ENCODE measurements at regions not wholly inside any gene's neighbourhood (a gene's known extent, or its start where the extent isn't known, plus 50 kb on each side); places are given as distances from the start of the nearest gene placed in this dataset.

DNA sequence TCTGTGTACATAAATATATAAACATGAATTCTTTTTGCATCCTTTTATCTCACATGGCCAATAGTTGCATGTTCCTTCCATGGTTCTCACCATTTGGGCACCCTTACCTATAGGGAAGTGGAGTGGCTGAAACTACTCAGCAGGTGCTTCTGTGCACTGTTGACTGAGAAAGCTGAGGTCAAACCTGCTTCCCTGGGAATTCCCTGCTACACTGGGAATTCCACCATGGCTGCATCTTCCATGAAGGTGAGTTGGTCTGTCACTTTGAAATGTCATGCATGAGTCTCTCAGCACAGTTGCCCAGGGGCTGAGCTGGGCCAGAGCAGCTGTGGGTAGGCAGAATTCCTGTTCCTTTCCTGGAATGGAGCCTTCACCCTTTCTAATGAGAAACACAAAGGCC lies 193.8 kb upstream of the PRSS16 start:
- DNase-seq = no peak

DNA sequence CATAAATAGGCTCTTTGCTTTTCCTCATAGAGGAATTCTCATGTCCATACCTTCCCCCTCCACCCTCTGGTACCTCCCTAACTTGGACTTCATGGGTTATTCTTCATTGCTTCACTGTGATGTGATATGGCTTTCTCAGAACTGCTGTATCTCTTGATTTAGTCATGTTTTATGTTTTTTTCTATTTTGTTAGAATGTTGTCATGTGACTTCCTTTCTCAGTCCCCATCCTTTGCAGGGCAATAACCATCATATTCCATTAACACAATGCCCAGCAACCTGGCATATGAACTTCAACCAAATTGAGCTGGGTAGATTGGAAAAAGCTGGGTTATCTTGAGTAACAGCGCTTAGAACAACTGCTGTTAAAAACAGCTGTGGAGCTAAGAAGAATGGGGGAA lies 190.9 kb upstream of the PRSS16 start:
- no peak for DNase-seq

DNA sequence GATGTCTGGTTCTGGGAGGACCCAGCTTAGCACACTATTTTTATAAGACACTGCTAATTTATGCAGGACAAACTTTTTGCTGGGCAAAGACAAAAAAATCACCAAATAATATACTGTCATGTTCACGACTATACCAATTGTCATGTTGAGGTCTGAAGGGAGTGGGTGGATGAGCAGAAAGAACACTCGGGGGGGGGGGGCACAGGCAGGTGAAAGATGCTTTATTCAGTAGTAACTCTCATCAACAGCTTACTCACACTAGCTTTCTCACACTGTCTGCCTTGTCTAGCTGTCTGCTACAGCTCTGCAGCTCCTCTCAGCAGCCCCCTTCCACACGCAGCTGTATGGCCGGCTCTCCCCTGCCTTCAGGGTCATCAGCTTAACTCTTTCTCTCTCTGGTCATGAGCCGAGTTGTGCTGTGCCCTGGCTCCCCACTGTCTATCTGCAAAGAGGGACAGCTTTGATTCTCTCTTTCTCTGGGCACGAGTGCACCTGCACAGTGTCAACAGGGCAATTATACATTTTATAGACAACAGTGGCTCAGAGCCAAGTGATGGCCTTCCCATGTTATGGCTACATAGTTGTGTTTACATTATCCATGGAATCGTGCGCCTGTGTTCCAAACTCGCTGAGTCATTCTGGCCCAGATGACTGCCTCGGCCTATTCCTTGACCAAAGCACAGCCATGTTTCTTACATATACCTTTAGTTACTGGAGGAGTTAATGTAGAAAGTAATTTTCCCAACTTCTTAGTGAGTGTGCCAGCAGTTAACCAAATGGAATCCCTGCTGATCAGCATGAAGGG lies 187.7 kb upstream of the PRSS16 start:
- no peak for DNase-seq

DNA sequence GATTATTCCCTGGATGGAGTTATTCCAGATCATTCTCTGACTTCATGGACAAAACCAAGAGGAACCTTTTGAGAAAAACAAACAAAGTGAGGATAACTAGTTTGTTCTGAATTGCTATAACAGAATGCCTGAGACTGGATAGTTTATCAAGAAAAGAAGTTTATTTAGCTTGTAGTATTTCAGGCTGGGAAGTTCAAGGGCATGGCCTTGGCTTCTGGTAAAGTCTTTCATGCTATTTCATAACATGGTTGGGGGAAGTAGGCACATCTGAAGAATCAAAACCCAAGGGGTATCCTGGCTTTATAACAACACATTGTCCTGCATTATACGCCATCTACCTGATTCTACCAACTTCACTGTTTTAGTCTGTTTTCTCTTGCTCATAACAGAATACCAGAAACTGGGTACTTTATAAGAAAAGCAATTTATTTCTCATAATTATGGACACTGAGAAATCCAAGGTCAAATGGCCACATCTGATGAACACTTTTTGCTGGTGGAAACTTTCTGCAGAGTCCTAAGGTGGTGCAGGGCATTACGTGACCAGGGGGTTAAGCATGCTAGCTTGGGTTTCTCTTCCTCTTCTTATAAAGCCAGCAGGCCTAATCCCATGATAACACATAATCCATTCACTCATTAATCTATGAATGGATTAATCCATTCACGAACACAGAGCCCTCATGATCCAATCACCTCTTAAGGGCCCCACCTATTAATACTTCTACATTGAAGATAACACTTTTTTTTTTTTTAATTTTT lies 186.1 kb upstream of the PRSS16 start:
- peak; percentile 89 for DNase-seq

GRCh38 chr6:27062755-27063154 lies 184.7 kb upstream of the PRSS16 start:
- no peak for DNase-seq

DNA sequence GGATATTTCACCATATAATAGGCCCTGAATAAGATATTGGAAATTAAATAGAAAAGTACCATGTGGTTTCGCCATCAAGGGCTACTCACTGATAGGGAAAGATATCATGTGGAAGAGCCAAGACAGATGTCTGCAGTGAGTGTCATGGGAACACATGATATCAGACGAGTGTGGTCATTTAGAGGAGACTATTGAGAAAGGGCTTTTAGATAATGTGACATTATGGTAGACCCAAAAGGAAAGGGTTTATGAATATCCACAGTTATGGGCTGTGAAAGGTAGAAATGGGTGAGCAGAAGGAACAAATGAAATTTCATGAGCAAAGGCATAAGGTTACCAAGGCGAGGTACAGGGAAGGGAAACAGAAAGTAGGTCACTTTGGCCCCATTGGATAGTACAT lies 182.3 kb upstream of the PRSS16 start:
- DNase-seq = no peak

GRCh38 chr6:27066381-27066780 lies 181.1 kb upstream of the PRSS16 start:
- DNase-seq = no peak

DNA sequence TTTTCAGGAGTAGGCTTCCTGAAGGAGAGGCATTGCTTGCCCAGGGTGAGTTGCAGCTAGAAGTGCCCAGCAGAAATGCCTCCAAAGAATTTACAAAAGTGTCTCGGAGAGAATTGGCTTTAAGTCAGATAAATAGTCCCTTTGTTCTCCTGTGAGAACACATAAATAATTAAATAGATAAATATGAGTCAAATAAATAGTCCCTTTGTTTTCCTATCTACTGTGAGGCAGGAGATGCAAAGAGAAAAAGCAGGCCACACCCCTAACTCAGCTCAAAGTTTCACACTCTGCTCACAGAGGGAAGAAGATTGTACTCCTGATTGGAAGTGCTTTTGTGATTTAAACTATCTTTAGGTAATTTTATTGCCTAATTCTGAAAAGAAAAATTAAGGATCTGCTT lies 180.7 kb upstream of the PRSS16 start:
- no peak for DNase-seq

DNA sequence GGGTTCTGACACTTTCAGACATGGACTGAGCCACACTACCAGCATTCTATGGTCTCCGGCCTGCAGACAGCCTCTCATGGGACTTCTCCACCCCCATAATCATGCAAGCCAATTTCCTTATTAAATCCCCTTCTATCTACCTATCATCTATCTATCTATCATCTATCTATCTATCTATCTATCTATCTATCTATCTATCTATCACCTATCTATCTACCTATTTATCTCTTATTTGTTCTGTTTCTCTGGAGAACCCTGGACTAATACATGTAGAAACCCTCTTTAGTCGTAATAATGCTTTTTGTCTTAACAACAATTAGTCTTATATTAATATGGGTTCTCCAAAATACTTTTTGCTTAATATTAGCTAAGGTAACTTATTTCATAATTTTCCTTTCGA lies 174.1 kb upstream of the PRSS16 start:
- DNase-seq = no peak

DNA sequence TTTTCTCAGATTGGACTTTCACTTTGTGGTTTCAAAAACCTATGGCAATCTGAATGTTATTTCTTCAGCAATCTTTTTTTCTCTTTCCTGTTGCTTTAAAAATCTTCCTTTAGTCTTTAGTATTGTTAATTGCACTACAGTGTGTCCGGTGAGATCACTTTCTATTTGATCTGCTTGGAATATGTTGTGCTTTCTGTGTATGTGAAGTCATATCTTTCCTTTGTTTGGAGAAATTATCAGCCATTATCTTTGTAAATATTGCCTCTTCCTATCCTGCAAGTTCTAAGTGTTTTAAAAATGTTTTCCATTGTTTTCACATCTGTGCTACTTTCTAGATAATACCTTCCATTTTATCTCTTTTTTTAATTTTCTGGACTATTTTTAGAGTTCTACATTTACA lies 171.4 kb upstream of the PRSS16 start:
- no peak for DNase-seq

- peak; percentile 84 for DNase-seq
Observed at GRCh38 chr6:27078734-27079357, 168.7 kb upstream of the PRSS16 start.

- DNase-seq = no peak
Observed at GRCh38 chr6:27081188-27081587, 166.3 kb upstream of the PRSS16 start.

- DNase-seq = no peak
Observed at GRCh38 chr6:27081931-27082330, 165.6 kb upstream of the PRSS16 start.

GRCh38 chr6:27088068-27088467 lies 159.4 kb upstream of the PRSS16 start:
- DNase-seq = no peak

DNA sequence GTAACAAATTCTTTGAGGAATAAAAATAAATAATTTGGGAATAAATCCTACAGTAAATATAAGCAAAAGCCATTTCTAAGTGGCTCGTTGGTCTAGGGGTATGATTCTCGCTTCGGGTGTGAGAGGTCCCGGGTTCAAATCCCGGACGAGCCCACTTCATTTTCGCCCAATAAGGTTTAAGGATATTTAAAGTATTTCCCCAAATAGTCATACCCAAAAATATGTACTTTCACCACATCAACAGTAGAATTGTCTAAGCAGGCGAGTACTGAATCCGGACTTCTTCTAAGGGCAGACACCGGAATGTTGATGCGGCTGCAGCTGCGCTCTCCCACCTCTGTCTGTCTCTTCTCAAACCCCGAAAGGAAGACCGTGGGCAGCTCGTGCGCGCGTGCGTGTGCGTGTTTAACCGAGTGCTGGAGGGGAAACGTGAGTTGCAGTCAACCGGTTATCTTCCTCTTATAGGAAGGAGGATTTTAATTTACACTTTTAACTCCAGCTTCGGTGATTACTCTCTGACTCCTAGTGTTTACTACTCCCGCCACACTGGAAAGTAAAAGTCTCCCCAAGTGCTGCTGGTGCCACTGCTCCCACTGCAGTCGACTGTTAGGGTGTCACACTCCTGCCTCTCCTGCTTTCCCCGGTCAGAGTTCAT lies 155.7 kb upstream of the PRSS16 start:
- peak; percentile 51 for DNase-seq

DNA sequence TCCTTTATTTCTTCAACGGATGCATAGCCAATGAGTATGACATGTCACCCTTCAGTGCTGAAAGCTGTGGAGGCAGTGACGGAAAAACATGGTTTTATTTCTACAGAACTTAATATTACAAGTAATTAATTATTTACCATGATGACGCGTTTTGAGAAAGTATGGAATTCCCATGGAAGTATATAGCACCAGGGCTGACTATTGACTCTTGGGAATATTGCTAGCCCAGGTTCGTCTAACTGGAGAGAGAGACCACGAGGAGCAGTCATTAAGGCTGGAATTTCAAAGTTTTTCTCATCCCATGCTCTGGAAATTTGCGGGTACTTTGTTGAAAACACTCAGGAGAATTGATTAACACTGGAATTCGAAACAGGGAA lies 155.2 kb upstream of the PRSS16 start:
- no peak for DNase-seq

DNA sequence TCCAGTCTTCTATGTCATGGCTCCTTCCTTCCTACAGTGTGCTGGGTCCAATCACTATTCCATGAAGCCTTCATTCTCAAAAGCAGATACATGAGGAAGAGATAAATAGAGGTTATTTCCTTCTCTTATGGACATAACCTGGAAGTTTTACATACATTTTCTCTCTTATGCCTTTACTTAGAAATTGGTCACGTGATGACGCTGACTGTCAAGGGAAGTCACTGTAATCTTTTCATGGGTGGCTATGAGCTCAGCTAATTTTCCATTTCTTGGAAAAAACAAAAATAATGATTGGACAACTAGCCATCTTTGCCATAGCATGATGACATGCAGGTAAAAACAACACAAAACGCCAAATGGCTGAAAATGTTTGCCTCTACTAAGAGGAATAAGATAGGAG lies 151.6 kb upstream of the PRSS16 start:
- DNase-seq = no peak

GRCh38 chr6:27096834-27097511 lies 150.5 kb upstream of the PRSS16 start:
- DNase-seq = no peak

DNA sequence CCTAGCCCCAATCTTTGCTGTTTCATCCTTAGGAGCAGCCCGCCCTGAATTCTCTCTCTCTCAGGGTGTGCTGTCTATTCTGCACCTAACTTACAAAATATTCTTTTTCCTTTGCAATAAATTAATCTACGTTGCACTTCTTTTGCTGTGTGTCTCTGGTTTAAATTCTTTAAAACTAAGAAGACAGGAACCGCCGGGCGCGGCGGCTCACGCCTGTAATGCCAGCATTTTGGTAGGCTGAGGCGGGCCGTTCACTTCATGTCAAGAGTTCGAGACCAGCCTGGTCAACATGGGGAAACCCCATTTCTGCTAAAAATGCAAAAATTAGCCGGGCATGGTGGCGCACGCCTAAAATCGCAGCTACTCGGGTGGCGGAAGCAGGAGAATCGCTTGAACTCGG lies 148.5 kb upstream of the PRSS16 start:
- no peak for DNase-seq

GRCh38 chr6:27100921-27101320 lies 146.6 kb upstream of the PRSS16 start:
- no peak for DNase-seq

DNA sequence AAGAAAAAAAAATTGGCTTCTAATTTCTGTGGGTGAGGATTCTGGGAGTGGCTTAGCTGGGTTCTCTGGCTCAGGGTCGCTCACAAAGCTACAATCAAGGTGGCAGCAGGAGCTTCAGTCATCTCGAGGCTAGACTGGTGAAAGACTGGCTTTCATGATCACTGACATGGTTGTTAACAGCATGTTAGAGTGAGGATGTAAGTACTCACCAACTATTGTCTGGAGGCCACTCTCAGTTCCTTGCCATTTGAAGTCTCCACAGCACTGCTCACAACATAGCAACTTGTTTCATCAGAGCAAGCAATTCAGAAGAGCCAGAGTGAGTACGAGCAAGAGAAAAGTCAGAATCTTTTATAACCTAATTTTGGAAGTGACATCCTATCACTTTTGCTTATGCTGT lies 145.7 kb upstream of the PRSS16 start:
- no peak for DNase-seq

GRCh38 chr6:27106382-27106781 lies 141.1 kb upstream of the PRSS16 start:
- no peak for DNase-seq

DNA sequence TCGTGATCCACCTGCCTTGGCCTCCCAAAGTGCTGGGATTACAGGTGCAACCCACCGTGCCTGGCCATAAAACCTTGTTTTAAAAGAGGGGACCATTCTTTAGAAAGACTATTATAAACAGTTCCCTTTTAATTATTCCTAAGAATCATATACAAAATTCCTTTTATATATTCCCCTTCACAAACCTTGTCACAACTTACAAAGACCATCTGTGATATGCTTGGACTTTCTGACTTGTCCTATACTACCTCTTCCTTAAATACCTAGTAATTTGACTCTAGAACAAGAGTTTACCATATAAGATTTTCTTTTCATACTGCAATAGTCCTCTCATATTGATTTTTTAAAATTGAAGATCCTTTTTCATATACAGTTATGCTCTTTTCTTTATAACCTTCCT lies 135.8 kb upstream of the PRSS16 start:
- DNase-seq = no peak

Measured in NCI-H82 (cell line).